Ishikawa (cell line): ENCODE measurements at regions not wholly inside any gene's neighbourhood (a gene's known extent, or its start where the extent isn't known, plus 50 kb on each side); places are given as distances from the start of the nearest gene placed in this dataset.

Experiments used
- EGR1 ChIP-seq: IDR thresholded peaks from 2 replicates; pipeline ENCODE4 v1.6.1; 2012
- EP300 ChIP-seq: IDR thresholded peaks from 2 replicates; pipeline ENCODE4 v1.6.1; 2012; ENCODE audit warnings: borderline replicate concordance
- REST ChIP-seq: IDR thresholded peaks from 2 replicates; pipeline ENCODE4 v1.6.1; 2012; ENCODE audit warnings: low read depth, mild to moderate bottlenecking

- no peak for TF ChIP-seq REST
- no peak for TF ChIP-seq EP300
- TF ChIP-seq EGR1 = no peak
Measured at GRCh38 chr6:140105241-140105640, 730.8 kb upstream of the CITED2 start.
